ENCODE measurements at regions not wholly inside any gene's neighbourhood (a gene's known extent, or its start where the extent isn't known, plus 50 kb on each side); places are given as distances from the start of the nearest gene placed in this dataset.
"Not testable (repeated sequence)": the region's sequence is repeated elsewhere in the genome, so short reads cannot be mapped to it uniquely, and the experiment has no call there.

- no peak for DNase-seq (ENCODE audit: low read depth in 4 of 4, low spot score in 3 of 4)
These were observed 150.8 kb upstream of the SLC44A1 start for GRCh38 chr9:105093685-105094084.

- DNase-seq (ENCODE audit: low read depth in 4 of 4, low spot score in 3 of 4), result no peak
These were observed 146.1 kb upstream of the SLC44A1 start for GRCh38 chr9:105098370-105098769.

GRCh38 chr9:105103776-105104175 is 140.7 kb upstream of the SLC44A1 start:
- no peak for DNase-seq (ENCODE audit: low read depth in 4 of 4, low spot score in 3 of 4)

- DNase-seq (ENCODE audit: low read depth in 4 of 4, low spot score in 3 of 4), result no peak
These were observed 130.1 kb upstream of the SLC44A1 start for GRCh38 chr9:105114318-105114717.

GRCh38 chr9:105114964-105115728 is 129.3 kb upstream of the SLC44A1 start:
- no peak for DNase-seq (ENCODE audit: low read depth in 4 of 4, low spot score in 3 of 4)

GRCh38 chr9:105116052-105116868 is 128.2 kb upstream of the SLC44A1 start:
- DNase-seq (ENCODE audit: low read depth in 4 of 4, low spot score in 3 of 4), result no peak

- no peak for DNase-seq (ENCODE audit: low read depth in 4 of 4, low spot score in 3 of 4)
These were observed 127.2 kb upstream of the SLC44A1 start for GRCh38 chr9:105117234-105117633.

- no peak for DNase-seq (ENCODE audit: low read depth in 4 of 4, low spot score in 3 of 4)
These were observed 125.8 kb upstream of the SLC44A1 start for GRCh38 chr9:105118636-105119035.

- DNase-seq (ENCODE audit: low read depth in 4 of 4, low spot score in 3 of 4), result no peak
These were observed 125.3 kb upstream of the SLC44A1 start for GRCh38 chr9:105119156-105119555.

- DNase-seq (ENCODE audit: low read depth in 4 of 4, low spot score in 3 of 4), result no peak
These were observed 122.5 kb upstream of the SLC44A1 start for GRCh38 chr9:105121861-105122430.

GRCh38 chr9:105124598-105124997 is 119.9 kb upstream of the SLC44A1 start:
- not testable (repeated sequence) for DNase-seq (ENCODE audit: low read depth in 4 of 4, low spot score in 3 of 4)

- DNase-seq (ENCODE audit: low read depth in 4 of 4, low spot score in 3 of 4), result no peak
These were observed 118.2 kb upstream of the SLC44A1 start for GRCh38 chr9:105126226-105126625.

- no peak for DNase-seq (ENCODE audit: low read depth in 4 of 4, low spot score in 3 of 4)
These were observed 116.6 kb upstream of the SLC44A1 start for GRCh38 chr9:105127863-105128220.

- no peak for DNase-seq (ENCODE audit: low read depth in 4 of 4, low spot score in 3 of 4)
These were observed 115.4 kb upstream of the SLC44A1 start for GRCh38 chr9:105128908-105129600.

GRCh38 chr9:105129731-105130130 is 114.7 kb upstream of the SLC44A1 start:
- DNase-seq (ENCODE audit: low read depth in 4 of 4, low spot score in 3 of 4), result no peak

- DNase-seq (ENCODE audit: low read depth in 4 of 4, low spot score in 3 of 4), result no peak
These were observed 112.5 kb upstream of the SLC44A1 start for GRCh38 chr9:105131981-105132380.

GRCh38 chr9:105132606-105133005 is 111.8 kb upstream of the SLC44A1 start:
- no peak for DNase-seq (ENCODE audit: low read depth in 4 of 4, low spot score in 3 of 4)

GRCh38 chr9:105138306-105138801 is 106.1 kb upstream of the SLC44A1 start:
- DNase-seq (ENCODE audit: low read depth in 4 of 4, low spot score in 3 of 4), result no peak

- DNase-seq (ENCODE audit: low read depth in 4 of 4, low spot score in 3 of 4), result no peak
These were observed 103.1 kb upstream of the SLC44A1 start for GRCh38 chr9:105141146-105141975.

- DNase-seq (ENCODE audit: low read depth in 4 of 4, low spot score in 3 of 4), result no peak
These were observed 102.5 kb upstream of the SLC44A1 start for GRCh38 chr9:105141976-105142250.

Measured in left renal pelvis (tissue), 4 donors.